ENCODE measurements at regions not wholly inside any gene's neighbourhood (a gene's known extent, or its start where the extent isn't known, plus 50 kb on each side); places are given as distances from the start of the nearest gene placed in this dataset.

DNA sequence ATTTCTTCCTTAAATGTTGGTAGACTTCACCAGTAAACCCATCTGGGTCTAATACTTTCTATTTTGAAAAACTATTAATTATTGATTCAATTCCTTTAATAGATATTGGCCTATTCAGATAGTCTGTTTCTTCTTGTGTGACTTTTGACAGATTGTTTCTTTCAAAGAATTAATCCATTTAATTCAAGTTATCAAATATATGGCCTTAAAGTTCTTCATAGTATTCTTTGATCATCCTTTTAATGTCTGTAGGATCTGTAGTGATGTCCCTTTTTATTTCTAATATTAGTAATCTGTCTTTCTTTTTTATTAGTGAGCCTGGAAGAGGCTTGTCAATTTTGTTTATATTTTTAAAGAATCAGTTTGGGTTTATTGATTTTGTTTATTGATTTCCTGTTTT lies 190.0 kb downstream of the SLC38A4 start:
- TF ChIP-seq, protein P1, sequence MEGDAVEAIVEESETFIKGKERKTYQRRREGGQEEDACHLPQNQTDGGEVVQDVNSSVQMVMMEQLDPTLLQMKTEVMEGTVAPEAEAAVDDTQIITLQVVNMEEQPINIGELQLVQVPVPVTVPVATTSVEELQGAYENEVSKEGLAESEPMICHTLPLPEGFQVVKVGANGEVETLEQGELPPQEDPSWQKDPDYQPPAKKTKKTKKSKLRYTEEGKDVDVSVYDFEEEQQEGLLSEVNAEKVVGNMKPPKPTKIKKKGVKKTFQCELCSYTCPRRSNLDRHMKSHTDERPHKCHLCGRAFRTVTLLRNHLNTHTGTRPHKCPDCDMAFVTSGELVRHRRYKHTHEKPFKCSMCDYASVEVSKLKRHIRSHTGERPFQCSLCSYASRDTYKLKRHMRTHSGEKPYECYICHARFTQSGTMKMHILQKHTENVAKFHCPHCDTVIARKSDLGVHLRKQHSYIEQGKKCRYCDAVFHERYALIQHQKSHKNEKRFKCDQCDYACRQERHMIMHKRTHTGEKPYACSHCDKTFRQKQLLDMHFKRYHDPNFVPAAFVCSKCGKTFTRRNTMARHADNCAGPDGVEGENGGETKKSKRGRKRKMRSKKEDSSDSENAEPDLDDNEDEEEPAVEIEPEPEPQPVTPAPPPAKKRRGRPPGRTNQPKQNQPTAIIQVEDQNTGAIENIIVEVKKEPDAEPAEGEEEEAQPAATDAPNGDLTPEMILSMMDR (conservative IDR thresholded peaks at IDR 0.05): no peak
- no peak for TF ChIP-seq ZFX (IDR thresholded peaks at IDR 0.05)

Measured in C4-2B (cell line).